Prostate gland (tissue), 2 donors: ENCODE measurements at regions not wholly inside any gene's neighbourhood (a gene's known extent, or its start where the extent isn't known, plus 50 kb on each side); places are given as distances from the start of the nearest gene placed in this dataset.

Experiments used
- CTCF ChIP-seq, 4 experiments: fragments of 200-600 bp in 2 of 4; fragments of 450-650 bp in 2 of 4; sonication (generic) in 2 of 4; IDR thresholded peaks; 1 replicate in 3 of 4; 2 replicates in 1 of 4; pipeline ENCODE4 v1.5.1; 2016 to 2019; ENCODE audit warnings: antibody characterized with exemption in 4 of 4, mild to moderate bottlenecking in 2 of 4, moderate library complexity in 2 of 4
- POLR2AphosphoS5 ChIP-seq: sonication (generic); formaldehyde crosslinking; IDR thresholded peaks from one replicate; pipeline ENCODE4 v1.6.1; 2017; ENCODE audit warnings: antibody characterized with exemption

- TF ChIP-seq CTCF (IDR thresholded peaks at IDR 0.05): no peak
- no peak for TF ChIP-seq POLR2AphosphoS5
Measured at GRCh38 chr11:95692526-95693260, 96.9 kb downstream of the FAM76B start.
